AG04449 (cell line): ENCODE measurements at regions not wholly inside any gene's neighbourhood (a gene's known extent, or its start where the extent isn't known, plus 50 kb on each side); places are given as distances from the start of the nearest gene placed in this dataset.
"Not testable (repeated sequence)": the region's sequence is repeated elsewhere in the genome, so short reads cannot be mapped to it uniquely, and the experiment has no call there.

ENCODE experiments used
- CTCF ChIA-PET: fragments of 350-600 bp; formaldehyde crosslinking; extraction: SDS; loops from one replicate; lab custom pipeline; 2021; ENCODE audit warnings: antibody characterized with exemption; lab: Yijun Ruan, JAX
- POLR2A ChIA-PET: fragments of 400-600, 350-600 bp; formaldehyde crosslinking; extraction: SDS; loops from one replicate; lab custom pipeline; 2020; ENCODE audit warnings: antibody characterized with exemption, inconsistent platforms; lab: Yijun Ruan, JAX
- DNase-seq: peaks from one replicate; pipeline ENCODE4 v3.0.0-alpha.2; 2010; ENCODE audit warnings: low read depth, low spot score
- H3K4me3 ChIP-seq: 2 replicates; pipeline ENCODE4 v1.5.1; 2011; ENCODE audit warnings: low read depth, mild to moderate bottlenecking, control low read depth, low read length
- TF ChIP-seq, protein P1 (sequence below): IDR thresholded peaks from one replicate; pipeline ENCODE4 v1.5.1; 2011; ENCODE audit warnings: mild to moderate bottlenecking, moderate library complexity, low read length, control low read depth, inconsistent platforms; ENCODE audit not compliant: insufficient read depth; ENCODE audit errors: missing control alignments

DNA sequence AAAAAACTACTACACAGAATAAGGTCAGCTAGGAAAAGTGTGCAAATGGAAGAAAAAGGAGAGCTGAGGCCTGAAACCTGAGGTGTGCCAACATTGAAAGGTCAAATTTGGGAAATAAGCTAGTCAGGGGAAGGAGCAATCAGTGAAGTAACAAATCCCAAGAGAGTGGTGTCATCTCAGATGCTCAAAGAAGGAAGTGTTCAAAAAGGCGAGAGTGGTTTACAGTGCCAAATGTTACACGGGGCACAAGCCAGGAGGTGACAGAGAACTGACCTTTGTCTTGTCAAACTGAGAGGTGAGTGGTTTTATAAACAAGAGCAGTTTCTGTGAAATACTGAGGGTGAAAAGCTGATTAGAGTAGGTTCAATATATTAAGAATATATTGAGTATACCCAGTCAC, 83.0 kb upstream of the TCF21 start:
- CTCF ChIA-PET: interaction anchor here (1.0 to 2.5 kb wide), 2 partner anchors 12 to 237 kb away, joined by 3 to 8 read pairs; no protein-coding TSS in a partner anchor
- TF ChIP-seq, protein P1, sequence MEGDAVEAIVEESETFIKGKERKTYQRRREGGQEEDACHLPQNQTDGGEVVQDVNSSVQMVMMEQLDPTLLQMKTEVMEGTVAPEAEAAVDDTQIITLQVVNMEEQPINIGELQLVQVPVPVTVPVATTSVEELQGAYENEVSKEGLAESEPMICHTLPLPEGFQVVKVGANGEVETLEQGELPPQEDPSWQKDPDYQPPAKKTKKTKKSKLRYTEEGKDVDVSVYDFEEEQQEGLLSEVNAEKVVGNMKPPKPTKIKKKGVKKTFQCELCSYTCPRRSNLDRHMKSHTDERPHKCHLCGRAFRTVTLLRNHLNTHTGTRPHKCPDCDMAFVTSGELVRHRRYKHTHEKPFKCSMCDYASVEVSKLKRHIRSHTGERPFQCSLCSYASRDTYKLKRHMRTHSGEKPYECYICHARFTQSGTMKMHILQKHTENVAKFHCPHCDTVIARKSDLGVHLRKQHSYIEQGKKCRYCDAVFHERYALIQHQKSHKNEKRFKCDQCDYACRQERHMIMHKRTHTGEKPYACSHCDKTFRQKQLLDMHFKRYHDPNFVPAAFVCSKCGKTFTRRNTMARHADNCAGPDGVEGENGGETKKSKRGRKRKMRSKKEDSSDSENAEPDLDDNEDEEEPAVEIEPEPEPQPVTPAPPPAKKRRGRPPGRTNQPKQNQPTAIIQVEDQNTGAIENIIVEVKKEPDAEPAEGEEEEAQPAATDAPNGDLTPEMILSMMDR: no peak
- POLR2A ChIA-PET: no interaction called here
- no peak for DNase-seq
- no peak overlapping the region for H3K4me3 ChIP-seq

DNA sequence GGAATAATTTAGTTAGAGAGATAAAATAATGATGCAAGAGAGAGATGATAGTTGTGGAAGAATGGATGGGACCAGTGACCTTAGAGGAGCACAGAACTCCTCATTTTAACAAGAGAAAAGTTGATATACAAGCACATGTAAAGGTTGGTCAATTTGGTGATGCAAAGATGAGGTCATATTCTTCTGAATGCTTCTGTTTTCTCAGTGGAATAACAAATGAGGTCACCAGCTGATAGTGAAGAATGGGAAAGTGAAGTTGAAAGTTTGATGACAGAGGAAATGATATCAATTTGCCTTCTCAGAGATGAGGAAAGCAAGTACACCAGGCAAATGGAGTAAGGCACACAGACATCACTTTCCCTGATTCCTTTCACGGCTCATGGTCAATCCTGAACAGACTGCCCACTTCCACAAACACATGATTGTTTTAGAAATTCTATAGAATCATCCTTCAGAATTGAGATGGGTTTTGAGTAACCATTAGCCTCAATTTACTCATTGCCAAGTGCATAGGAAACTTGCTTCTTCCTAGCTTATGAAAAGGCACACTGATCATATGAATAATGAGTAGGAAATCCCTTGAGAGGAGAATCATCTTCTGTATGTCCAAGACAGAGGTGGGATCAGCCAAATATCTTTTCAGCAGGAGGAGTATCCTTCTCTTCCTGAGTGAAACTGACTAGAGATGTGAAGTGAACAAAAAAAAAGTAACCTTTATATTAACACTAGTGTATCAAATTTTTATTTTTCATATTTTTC, 82.4 kb upstream of the TCF21 start:
- TF ChIP-seq, protein P1: no peak
- no peak overlapping the region for H3K4me3 ChIP-seq
- ChIA-PET POLR2A (no interaction called here), CTCF (interaction anchor here (2.5 kb wide), 1 partner anchor 238 kb away, joined by 8 read pairs; no protein-coding TSS in a partner anchor)
- no peak for DNase-seq

DNA sequence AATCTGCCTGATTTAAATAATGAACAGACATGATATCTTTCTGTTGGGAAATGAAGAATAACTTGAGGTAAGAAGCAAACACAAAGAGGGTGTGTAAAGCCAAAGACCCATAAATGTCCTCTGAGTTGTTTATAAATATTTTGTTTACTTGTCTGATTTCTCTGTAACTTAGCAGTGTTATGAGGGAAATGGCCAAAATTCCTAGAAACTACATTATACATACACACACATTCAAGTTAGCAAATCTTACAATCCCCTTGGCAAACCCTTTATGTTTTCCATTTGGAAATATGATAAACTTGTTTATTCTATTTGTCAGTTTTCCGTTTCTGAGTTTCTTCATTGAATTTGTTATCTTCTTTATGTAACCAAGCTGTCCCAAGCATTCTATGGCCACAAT, 81.4 kb upstream of the TCF21 start:
- CTCF ChIA-PET: no interaction called here

DNA sequence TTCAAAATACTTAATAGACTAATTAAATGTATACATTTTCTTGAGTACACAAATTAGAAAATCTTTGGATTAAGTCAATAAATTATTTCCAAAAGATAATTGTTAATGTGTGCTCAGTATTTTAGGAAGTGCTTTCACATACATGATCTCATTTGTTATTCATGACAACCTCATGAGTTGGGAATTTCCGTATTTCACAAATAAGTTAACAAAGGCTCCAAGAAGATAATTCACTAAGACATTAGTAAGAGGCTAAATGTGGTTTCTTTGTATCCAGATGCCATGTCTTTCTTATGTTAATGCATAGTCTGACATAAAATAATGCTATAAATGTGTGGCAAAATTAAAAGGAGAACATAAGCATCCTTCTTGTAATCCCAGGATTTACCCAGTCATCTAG, 79.5 kb upstream of the TCF21 start:
- no peak overlapping the region for H3K4me3 ChIP-seq
- CTCF ChIA-PET: interaction anchor here (0.8 kb wide), 1 partner anchor 27 kb away, joined by 4 read pairs; no protein-coding TSS in a partner anchor
- no peak for DNase-seq
- POLR2A ChIA-PET: no interaction called here
- TF ChIP-seq, protein P1: no peak

More for the DNA sequence above, 81.4 kb upstream of the TCF21 start:
- H3K4me3 ChIP-seq: no peak overlapping the region
- POLR2A ChIA-PET: no interaction called here
- TF ChIP-seq, protein P1: no peak
- DNase-seq: no peak

DNA sequence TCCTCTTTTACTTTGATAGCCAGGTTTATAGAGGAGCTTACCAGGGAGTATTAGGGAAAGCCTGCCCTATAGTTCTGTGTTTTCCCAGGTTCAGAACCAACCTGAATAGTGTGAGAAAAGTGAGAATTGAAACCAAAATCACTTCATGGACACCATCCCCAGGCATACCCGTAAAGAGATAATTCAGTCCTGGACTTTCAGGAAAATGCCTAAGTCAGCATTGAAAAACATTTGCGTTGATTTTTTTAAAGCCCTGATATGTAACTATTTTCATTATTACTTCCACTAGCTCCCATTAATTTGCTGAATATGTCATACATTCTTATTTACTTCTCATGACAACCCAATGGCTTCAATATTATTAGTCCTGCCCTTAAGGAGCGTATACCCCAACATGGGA, 77.4 kb upstream of the TCF21 start:
- ChIA-PET CTCF (interaction anchor here (1.1 to 1.5 kb wide), 3 partner anchors 9 to 232 kb away, joined by 3 to 5 read pairs (median 3); no protein-coding TSS in a partner anchor), POLR2A (no interaction called here)
- TF ChIP-seq, protein P1: no peak

DNA sequence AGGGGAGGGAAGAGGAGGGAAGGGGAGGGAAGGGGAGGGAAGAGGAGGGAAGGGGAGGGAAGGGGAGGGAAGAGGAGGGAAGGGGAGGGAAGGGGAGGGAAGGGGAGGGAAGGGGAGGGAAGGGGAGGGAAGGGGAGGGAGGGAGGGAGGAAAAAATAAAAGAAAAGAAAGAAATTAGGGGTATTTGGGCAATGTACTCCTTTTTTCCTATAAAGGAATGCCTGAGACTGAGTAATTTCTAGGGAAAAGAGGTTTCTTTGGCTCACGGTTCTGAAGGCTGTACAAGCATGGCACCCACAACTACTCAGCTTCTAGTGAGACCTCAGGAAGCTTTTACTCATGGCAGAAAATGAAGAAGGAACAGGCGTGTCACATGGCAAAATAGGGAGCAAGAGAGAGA, 76.5 kb upstream of the TCF21 start:
- CTCF ChIA-PET: interaction anchor here (1.2 kb wide), 1 partner anchor 105 kb away, joined by 3 read pairs; no protein-coding TSS in a partner anchor
- DNase-seq, POLR2A ChIA-PET, H3K4me3 ChIP-seq: not testable (repeated sequence)

More for the DNA sequence above, 77.4 kb upstream of the TCF21 start:
- no peak overlapping the region for H3K4me3 ChIP-seq
- no peak for DNase-seq
